IMR-90 (cell line): ENCODE measurements at regions not wholly inside any gene's neighbourhood (a gene's known extent, or its start where the extent isn't known, plus 50 kb on each side); places are given as distances from the start of the nearest gene placed in this dataset.
A peak's percentile ranks its signal among the peaks of the same experiment; 100 is the strongest.

Source experiments
- ATAC-seq: fragments of 200-7000 bp; cut with Tn5 transposase; 2 replicates; pipeline ENCODE4 v1.9.1; 2020; ENCODE audit warnings: low read depth, mild to moderate bottlenecking, moderate library complexity
- BruUV-seq: library from RNA; stranded (reverse); fragments of 400-500 nt; replicated peaks from 2 replicates; lab custom pipeline; 2021; lab: Mats Ljungman, UMichigan
- CTCF ChIA-PET: fragments of 300-600 bp; formaldehyde crosslinking; extraction: SDS; loops from one replicate; lab custom pipeline; 2021; ENCODE audit warnings: antibody characterized with exemption; lab: Yijun Ruan, JAX
- POLR2A ChIA-PET: fragments of 300-600 bp; sonication (Branson Sonifier 250); formaldehyde crosslinking; loops from one replicate; lab custom pipeline; 2022; ENCODE audit warnings: antibody characterized with exemption; ENCODE audit not compliant: unreplicated experiment; lab: Charles Lee
- DNase-seq: peaks from one replicate; pipeline ENCODE4 v3.0.0; 2013
- H2AFZ ChIP-seq: replicated peaks from 2 replicates; pipeline ENCODE3; 2013; ENCODE audit warnings: low read length, mild to moderate bottlenecking; ENCODE audit not compliant: poor library complexity
- H2AK5ac ChIP-seq: 2 replicates; pipeline ENCODE4 v1.6.1; 2013; ENCODE audit warnings: low read depth, low read length, inconsistent platforms
- H2AK9ac ChIP-seq: replicated peaks from 2 replicates; pipeline ENCODE3; 2013; ENCODE audit warnings: mild to moderate bottlenecking, low read depth, low read length, moderate library complexity; ENCODE audit not compliant: poor library complexity
- H2BK120ac ChIP-seq: 2 replicates; pipeline ENCODE4 v1.6.1; 2013; ENCODE audit warnings: low read depth, low read length, inconsistent platforms
- H2BK15ac ChIP-seq: 3 replicates; pipeline ENCODE4 v1.6.1; 2013; ENCODE audit warnings: low read depth, low read length, inconsistent platforms
- H2BK20ac ChIP-seq: 2 replicates; pipeline ENCODE4 v1.6.1; 2013; ENCODE audit warnings: low read depth, mild to moderate bottlenecking, inconsistent platforms, low read length, moderate library complexity
- H2BK5ac ChIP-seq: 2 replicates; pipeline ENCODE4 v1.6.1; 2013; ENCODE audit warnings: mild to moderate bottlenecking, low read depth, low read length, inconsistent platforms; ENCODE audit not compliant: poor library complexity, severe bottlenecking
- H3K14ac ChIP-seq: replicated peaks from 2 replicates; pipeline ENCODE4 v1.6.1; 2013; ENCODE audit warnings: low read depth, low read length, inconsistent platforms
- H3K18ac ChIP-seq: 2 replicates; pipeline ENCODE4 v1.6.1; 2013; ENCODE audit warnings: low read depth, low read length, control low read depth
- H3K23ac ChIP-seq: 2 replicates; pipeline ENCODE4 v1.6.1; 2013; ENCODE audit warnings: low read depth, low read length, inconsistent platforms
- H3K27ac ChIP-seq: 2 replicates; pipeline ENCODE4 v1.5.1; 2013; ENCODE audit warnings: mild to moderate bottlenecking, control low read depth, low read length; ENCODE audit not compliant: insufficient read depth
- H3K27me3 ChIP-seq: 2 replicates; pipeline ENCODE4 v1.6.1; 2013; ENCODE audit warnings: low read length; ENCODE audit not compliant: control insufficient read depth, insufficient read depth
- H3K36me3 ChIP-seq: 2 replicates; pipeline ENCODE4 v1.6.1; 2013; ENCODE audit warnings: low read length, mixed read lengths; ENCODE audit not compliant: control insufficient read depth, insufficient read depth
- H3K4ac ChIP-seq: 2 replicates; pipeline ENCODE4 v1.6.1; 2013; ENCODE audit warnings: low read depth, low read length, inconsistent platforms
- H3K4me1 ChIP-seq: 2 replicates; pipeline ENCODE4 v1.6.1; 2013; ENCODE audit warnings: low read length, mixed read lengths; ENCODE audit not compliant: control insufficient read depth, insufficient read depth
- H3K4me2 ChIP-seq: 2 replicates; pipeline ENCODE4 v1.6.1; 2013; ENCODE audit warnings: low read depth, mild to moderate bottlenecking, control low read depth, low read length, moderate library complexity
- H3K4me3 ChIP-seq: 2 replicates; pipeline ENCODE4 v1.5.1; 2013; ENCODE audit warnings: low read depth, mild to moderate bottlenecking, control low read depth, low read length, moderate library complexity; ENCODE audit not compliant: insufficient read depth
- H3K56ac ChIP-seq: 2 replicates; pipeline ENCODE4 v1.6.1; 2013; ENCODE audit warnings: low read length, inconsistent platforms; ENCODE audit not compliant: insufficient read depth; ENCODE audit errors: extremely low read depth
- H3K79me1 ChIP-seq, 2 experiments: 2 replicates each; pipeline ENCODE4 v1.6.1; 2013; ENCODE audit warnings: low read length in 2 of 2, inconsistent platforms in 1 of 2, low read depth in 1 of 2
- H3K9ac ChIP-seq: 2 replicates; pipeline ENCODE4 v1.6.1; 2013; ENCODE audit warnings: low read depth, low read length, control low read depth
- H3K9me1 ChIP-seq: 2 replicates; pipeline ENCODE4 v1.6.1; 2013; ENCODE audit warnings: low read length, inconsistent platforms; ENCODE audit not compliant: insufficient read depth
- H3K9me3 ChIP-seq: 2 replicates; pipeline ENCODE4 v1.6.1; 2013; ENCODE audit warnings: low read length; ENCODE audit not compliant: control insufficient read depth, insufficient read depth
- H4K20me1 ChIP-seq: 2 replicates; pipeline ENCODE4 v1.6.1; 2013; ENCODE audit warnings: low read length, inconsistent platforms; ENCODE audit not compliant: insufficient read depth
- H4K5ac ChIP-seq: 2 replicates; pipeline ENCODE4 v1.6.1; 2013; ENCODE audit warnings: mild to moderate bottlenecking, low read depth, low read length, control low read depth
- H4K8ac ChIP-seq, 2 experiments: 2 replicates each; pipeline ENCODE4 v1.6.1; 2013; ENCODE audit warnings: low read depth in 2 of 2, low read length in 2 of 2, control low read depth in 1 of 2, inconsistent platforms in 1 of 2
- H4K91ac ChIP-seq: 2 replicates; pipeline ENCODE4 v1.6.1; 2013; ENCODE audit warnings: low read depth, low read length, inconsistent platforms; ENCODE audit not compliant: insufficient read depth
- CEBPB ChIP-seq: IDR thresholded peaks from 2 replicates; pipeline ENCODE4 v1.6.1; 2012; ENCODE audit warnings: low read depth, low read length, improper control_type of control experiment
- CTCF ChIP-seq: conservative IDR thresholded peaks from 2 replicates; pipeline ENCODE4 v1.5.1; 2012; ENCODE audit warnings: mild to moderate bottlenecking, low read depth, low read length, improper control_type of control experiment
- ELK1 ChIP-seq: fragments of 150-350 bp; IDR thresholded peaks from 2 replicates; pipeline ENCODE4 v1.6.1; 2016; ENCODE audit warnings: low read depth, mild to moderate bottlenecking, low read length, moderate library complexity, borderline replicate concordance
- POLR2A ChIP-seq: IDR thresholded peaks from 2 replicates; pipeline ENCODE4 v1.6.1; 2012; ENCODE audit warnings: mild to moderate bottlenecking, low read depth, low read length
- RCOR1 ChIP-seq: IDR thresholded peaks from 2 replicates; pipeline ENCODE4 v1.6.1; 2012; ENCODE audit warnings: mild to moderate bottlenecking, low read length, improper control_type of control experiment; ENCODE audit not compliant: insufficient replicate concordance
- RFX5 ChIP-seq: IDR thresholded peaks from 2 replicates; pipeline ENCODE4 v1.8.0; 2012; ENCODE audit warnings: low read depth, mild to moderate bottlenecking, low read length, moderate library complexity
- USF2 ChIP-seq: fragments of 150-350 bp; IDR thresholded peaks from 2 replicates; pipeline ENCODE4 v1.6.1; 2017; ENCODE audit warnings: mild to moderate bottlenecking, antibody characterized with exemption, low read length, low read depth
- WGBS, 2 experiments: methylation state at CpG; one replicate each; pipeline versions ENCODE4 v1.1.5 to v1.1.7; 2013; ENCODE audit warnings: missing lambda C conversion rate in 2 of 2; ENCODE audit not compliant: insufficient read length in 1 of 2; ENCODE audit errors: extremely low coverage in 2 of 2; 5-methylcytosine and 5-hydroxymethylcytosine counted together
- dilution Hi-C: fragments of 300-500 bp; cut with HindIII; formaldehyde crosslinking; loops from one replicate; pipeline ENCODE4 v1.14.3; 2018; ENCODE audit warnings: low sequenced_read_pairs; ENCODE audit not compliant: unreplicated experiment
- in situ Hi-C: fragments of 300-500 bp; cut with MboI; formaldehyde crosslinking; loops from 3 replicates; pipeline ENCODE4 v1.14.3; 2019; ENCODE audit warnings: low sequenced_read_pairs, inconsistent platforms, mixed read lengths
- intact Hi-C: fragments of 100-400 bp; cut with micrococcal nuclease; formaldehyde crosslinking; loops from 2 replicates; pipeline ENCODE4 v1.10.0; 2022

GRCh38 chr3:109545746-109546145 is 208.4 kb upstream of the DPPA4 start (continued):
- TF ChIP-seq USF2, result no peak

GRCh38 chr3:109548192-109548938 is 211.0 kb upstream of the DPPA4 start:
- no peaks in the 10 kb centered on the region for H3K27me3 ChIP-seq
- no peak overlapping the region for H4K91ac ChIP-seq
- ATAC-seq (peak; percentile 59; the same call in 1 of the 2 replicates), DNase-seq (peak; percentile 33)
- no peak overlapping the region for H2AK9ac ChIP-seq
- dilution Hi-C loops, result no loop called here
- H3K79me1 ChIP-seq, result no peaks in the 10 kb centered on the region
- H3K9me1 ChIP-seq, result no peaks in the 10 kb centered on the region
- CTCF ChIA-PET, result interaction anchor here (0.6 kb wide), 2 partner anchors 95 to 642 kb away, joined by 3 to 8 read pairs; no protein-coding TSS in a partner anchor
- no peak overlapping the region for H2AK5ac ChIP-seq
- TF ChIP-seq POLR2A, result no peak
- no peak for TF ChIP-seq RCOR1
- TF ChIP-seq ELK1, result no peak
- TF ChIP-seq CTCF, result no peak
- no peak for TF ChIP-seq CEBPB
- TF ChIP-seq USF2, result no peak
- TF ChIP-seq RFX5, result no peak
- no peak overlapping the region for H3K14ac ChIP-seq
- no TSS peak for BruUV-seq
- H2BK15ac ChIP-seq, result no peak overlapping the region
- H4K20me1 ChIP-seq, result no peaks in the 10 kb centered on the region
- no peak overlapping the region for H3K4me2 ChIP-seq
- no peaks in the 10 kb centered on the region for H3K9me3 ChIP-seq
- no peak overlapping the region for H3K18ac ChIP-seq
- H3K27ac ChIP-seq, result no peak overlapping the region
- in situ Hi-C loops, result no loop called here
- H2BK120ac ChIP-seq, result no peak overlapping the region
- intact Hi-C loops, result no loop called here
- no peak overlapping the region for H3K56ac ChIP-seq
- no peaks in the 10 kb centered on the region for H3K4me1 ChIP-seq
- H2AFZ ChIP-seq, result no peak overlapping the region
- H3K36me3 ChIP-seq, result no peaks in the 10 kb centered on the region
- no peak overlapping the region for H2BK5ac ChIP-seq
- H2BK20ac ChIP-seq, result no peak overlapping the region
- no peak overlapping the region for H4K8ac ChIP-seq
- no peak overlapping the region for H3K4ac ChIP-seq
- H4K5ac ChIP-seq, result no peak overlapping the region
- H3K4me3 ChIP-seq, result no peak overlapping the region
- POLR2A ChIA-PET, result no interaction called here
- no peak overlapping the region for H3K9ac ChIP-seq
- no peak overlapping the region for H3K23ac ChIP-seq
- WGBS, 2 experiments, result no CpG with 5 or more reads among the region's 1 CpG
